Activated T-helper 2 cell treated with anti-CD3 and anti-CD28 coated beads, Interferon-gamma antibody, Interleukin-2, Interleukin-4, amounts not matched to agents 10 μg/mL and 5 μg/mL and 100 μg/mL, durations not matched to agents 14 hours and 24 hours and 36 hours (primary cell): ENCODE measurements at regions not wholly inside any gene's neighbourhood (a gene's known extent, or its start where the extent isn't known, plus 50 kb on each side); places are given as distances from the start of the nearest gene placed in this dataset.

Experiments
- DNase-seq: peaks from one replicate; pipeline ENCODE4 v3.0.0; 2021; ENCODE audit warnings: low spot score
- H3K27ac Mint-ChIP-seq: one replicate; pipeline ENCODE4 v1.8.0; 2021; ENCODE audit warnings: mixed read lengths
- H3K27me3 Mint-ChIP-seq: one replicate; pipeline ENCODE4 v1.8.0; 2021; ENCODE audit warnings: low read depth, mixed read lengths
- H3K36me3 Mint-ChIP-seq: one replicate; pipeline ENCODE4 v1.8.0; 2021; ENCODE audit warnings: low read depth, mixed read lengths
- H3K4me1 Mint-ChIP-seq: one replicate; pipeline ENCODE4 v1.8.0; 2021; ENCODE audit warnings: low read depth, mixed read lengths
- H3K4me3 Mint-ChIP-seq: one replicate; pipeline ENCODE4 v1.8.0; 2021; ENCODE audit warnings: low read depth, mild to moderate bottlenecking, moderate library complexity, mixed read lengths
- H3K9me3 Mint-ChIP-seq: one replicate; pipeline ENCODE4 v1.8.0; 2021; ENCODE audit warnings: mixed read lengths
- intact Hi-C: fragments of 100-400 bp; cut with micrococcal nuclease; formaldehyde crosslinking; loops from one replicate; pipeline ENCODE4 v1.15.1; 2023

DNA sequence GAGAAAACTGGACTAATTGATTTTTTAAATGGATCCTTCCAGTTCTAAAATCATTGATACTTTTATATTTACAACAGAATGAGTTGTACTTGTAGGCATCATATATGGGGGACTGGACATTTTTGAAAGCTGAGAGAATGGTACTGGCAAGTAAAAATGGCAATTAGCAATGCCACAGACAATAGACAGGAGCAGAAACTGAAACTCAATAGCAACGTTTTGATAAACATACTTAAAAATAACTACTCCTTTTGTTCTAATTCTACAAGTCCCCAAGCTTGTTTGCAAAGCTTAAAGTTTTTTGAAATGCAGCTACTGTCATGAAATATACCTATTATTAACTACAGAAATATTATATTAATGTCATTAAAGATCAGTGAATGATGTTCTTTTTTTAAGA, 52.8 kb upstream of the FBXL7 start:
- H3K27ac Mint-ChIP-seq, result no peak overlapping the region
- no peaks in the 10 kb centered on the region for H3K36me3 Mint-ChIP-seq
- no peak overlapping the region for H3K4me3 Mint-ChIP-seq
- no peaks in the 10 kb centered on the region for H3K4me1 Mint-ChIP-seq
- peaks cover 25% of the 10 kb centered on the region for H3K9me3 Mint-ChIP-seq
- DNase-seq, result no peak
- intact Hi-C loops, result no loop called here
- H3K27me3 Mint-ChIP-seq, result no peaks in the 10 kb centered on the region

DNA sequence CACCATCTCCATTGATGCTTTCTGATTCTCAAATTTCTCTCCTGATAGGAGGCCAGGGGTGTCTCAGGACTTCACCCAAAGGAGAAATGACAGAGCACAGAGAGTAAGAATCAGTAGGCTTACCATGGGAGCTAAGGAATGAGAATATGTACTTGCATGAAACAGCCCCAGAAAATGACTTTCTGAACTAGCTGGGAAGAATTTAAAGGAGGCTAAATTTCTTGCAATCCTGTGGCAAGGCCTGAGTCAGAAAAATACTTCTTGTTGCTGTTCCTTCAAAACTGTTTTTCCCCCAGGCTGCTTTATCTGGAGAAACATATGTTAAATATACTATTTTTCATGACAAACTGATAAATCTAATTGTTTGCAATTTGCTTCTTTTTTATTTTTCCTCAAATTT, 53.4 kb upstream of the FBXL7 start:
- H3K4me3 Mint-ChIP-seq, result no peak overlapping the region
- H3K27me3 Mint-ChIP-seq, result no peaks in the 10 kb centered on the region
- H3K36me3 Mint-ChIP-seq, result no peaks in the 10 kb centered on the region
- H3K9me3 Mint-ChIP-seq, result peaks cover 25% of the 10 kb centered on the region
- no peak overlapping the region for H3K27ac Mint-ChIP-seq
- DNase-seq, result no peak
- no peaks in the 10 kb centered on the region for H3K4me1 Mint-ChIP-seq
- intact Hi-C loops, result no loop called here

DNA sequence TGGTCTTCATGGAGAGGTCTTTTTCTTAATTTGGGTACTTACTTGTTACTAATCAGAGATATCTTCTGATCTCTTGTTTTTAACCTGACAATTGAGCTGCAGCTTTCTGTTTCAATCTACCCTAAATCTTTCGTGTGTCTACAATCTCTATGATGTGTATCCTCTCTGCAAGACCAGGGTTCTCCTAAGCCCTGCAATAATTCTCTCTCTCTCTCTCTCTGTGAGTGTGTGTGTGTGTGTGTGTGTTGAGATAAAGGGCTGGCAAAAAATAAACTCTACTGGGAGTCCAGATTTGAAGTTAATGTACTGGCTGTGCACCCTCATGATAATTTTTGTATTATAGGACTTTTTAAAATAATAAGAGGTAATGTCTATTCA, 57.8 kb upstream of the FBXL7 start:
- H3K9me3 Mint-ChIP-seq, result peaks cover 31% of the 10 kb centered on the region
- H3K36me3 Mint-ChIP-seq, result no peaks in the 10 kb centered on the region
- H3K27me3 Mint-ChIP-seq, result no peaks in the 10 kb centered on the region
- H3K4me1 Mint-ChIP-seq, result no peaks in the 10 kb centered on the region
- intact Hi-C loops, result no loop called here
- no peak for DNase-seq
- no peak overlapping the region for H3K27ac Mint-ChIP-seq
- H3K4me3 Mint-ChIP-seq, result no peak overlapping the region

DNA sequence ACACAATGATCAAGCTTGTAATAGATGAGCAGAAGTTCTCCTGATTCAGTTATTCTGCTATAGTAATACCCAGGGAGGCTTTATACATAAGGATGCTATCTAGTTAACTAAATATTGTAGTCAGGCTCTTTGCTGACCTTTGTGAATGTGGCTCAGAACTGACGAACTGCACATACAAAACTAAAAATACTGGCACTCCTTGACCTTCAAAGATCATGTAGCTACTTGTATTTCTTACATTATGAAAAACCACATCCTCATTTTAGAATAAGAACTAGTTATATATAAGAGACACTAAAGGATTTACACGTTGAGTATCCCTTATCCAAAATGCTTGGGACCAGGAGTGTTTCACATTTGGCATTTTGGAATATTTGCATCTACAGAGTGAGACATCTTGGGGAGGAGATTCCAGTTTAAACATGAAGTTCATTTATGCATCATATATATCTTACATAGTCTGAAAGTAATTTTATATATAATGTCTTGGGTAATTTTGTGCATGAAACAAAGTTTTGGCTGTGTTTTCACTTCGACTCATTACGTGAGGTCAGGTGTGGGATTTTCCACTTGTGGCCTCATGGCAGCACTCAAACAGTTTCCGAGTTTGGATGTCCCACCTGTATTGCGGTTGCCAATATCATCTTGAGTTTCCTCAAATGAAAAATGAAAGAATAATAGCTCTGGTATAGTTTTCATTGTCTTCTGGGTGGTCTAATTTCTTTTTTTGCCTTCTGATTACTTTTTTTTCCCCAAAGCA, 58.4 kb upstream of the FBXL7 start:
- Mint-ChIP-seq H3K36me3 (no peaks in the 10 kb centered on the region), H3K4me3 (no peak overlapping the region), H3K4me1 (no peaks in the 10 kb centered on the region), H3K27me3 (no peaks in the 10 kb centered on the region), H3K27ac (no peak overlapping the region), H3K9me3 (peaks cover 31% of the 10 kb centered on the region)
- DNase-seq, result no peak
- intact Hi-C loops, result no loop called here

DNA sequence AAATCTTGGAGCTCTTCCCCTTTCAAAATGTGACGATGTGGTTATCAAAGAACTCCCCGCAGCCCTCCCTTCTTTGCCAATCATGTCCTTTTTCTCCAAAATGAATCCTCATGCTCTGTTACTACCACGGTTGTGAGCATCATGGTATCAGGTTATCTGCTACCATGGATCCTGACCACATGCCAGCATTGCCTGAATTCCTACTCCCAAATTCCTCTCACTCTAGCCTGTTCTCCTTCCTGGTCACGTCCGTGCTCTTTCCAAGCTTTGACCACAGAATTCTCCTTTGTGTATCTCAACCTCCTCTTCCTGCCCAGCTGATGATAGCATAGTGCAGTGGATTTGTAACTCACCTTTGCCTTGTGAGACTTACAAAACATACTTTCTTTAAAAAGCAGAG, 59.5 kb upstream of the FBXL7 start:
- no peaks in the 10 kb centered on the region for H3K27me3 Mint-ChIP-seq
- H3K9me3 Mint-ChIP-seq, result peaks cover 31% of the 10 kb centered on the region
- no peak overlapping the region for H3K4me3 Mint-ChIP-seq
- H3K4me1 Mint-ChIP-seq, result no peaks in the 10 kb centered on the region
- H3K36me3 Mint-ChIP-seq, result no peaks in the 10 kb centered on the region
- no peak overlapping the region for H3K27ac Mint-ChIP-seq
- intact Hi-C loops, result no loop called here
- DNase-seq, result no peak

DNA sequence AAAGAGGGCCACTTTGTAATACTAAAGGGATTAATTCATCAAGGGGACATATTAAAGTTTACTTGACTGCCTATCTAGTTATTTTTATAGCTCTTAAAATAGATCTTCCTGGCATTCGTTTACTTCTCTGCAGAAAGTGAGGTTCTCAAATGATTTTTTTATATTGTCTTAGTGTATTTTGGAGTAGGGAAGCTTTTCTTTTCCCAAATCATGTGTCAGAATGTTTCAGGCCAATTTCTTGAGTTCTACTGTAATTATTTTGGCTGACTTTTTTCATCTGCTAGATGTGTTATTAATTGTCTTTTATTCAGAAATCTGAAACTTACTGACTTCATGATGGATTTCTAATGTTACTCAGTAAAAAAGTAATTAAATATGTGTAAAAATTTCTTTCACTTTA, 60.2 kb upstream of the FBXL7 start:
- Mint-ChIP-seq H3K27ac (no peak overlapping the region), H3K4me1 (no peaks in the 10 kb centered on the region), H3K27me3 (no peaks in the 10 kb centered on the region), H3K9me3 (peaks cover 31% of the 10 kb centered on the region), H3K4me3 (no peak overlapping the region), H3K36me3 (no peaks in the 10 kb centered on the region)
- intact Hi-C loops, result no loop called here
- no peak for DNase-seq

DNA sequence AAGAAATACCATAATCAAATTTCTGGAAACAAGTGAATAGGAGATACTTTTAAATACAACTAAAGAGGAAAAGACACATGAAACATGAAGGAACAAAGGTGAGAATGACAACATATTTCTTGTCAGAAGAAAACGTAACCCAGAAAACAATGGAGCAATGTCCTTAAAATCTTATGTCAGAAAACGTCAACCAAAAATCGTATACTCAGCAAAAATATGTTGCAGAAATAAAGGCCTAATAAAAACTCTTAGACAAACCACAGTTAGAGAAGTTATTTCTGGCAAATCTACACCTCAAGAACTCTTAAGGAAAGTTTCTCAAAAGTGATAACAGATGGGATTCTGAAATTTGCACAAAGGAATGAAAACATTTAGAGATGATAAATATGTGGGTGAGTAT, 66.3 kb upstream of the FBXL7 start:
- no peak for DNase-seq
- no peak overlapping the region for H3K4me3 Mint-ChIP-seq
- H3K27me3 Mint-ChIP-seq, result no peaks in the 10 kb centered on the region
- peaks cover 10% of the 10 kb centered on the region for H3K9me3 Mint-ChIP-seq
- intact Hi-C loops, result no loop called here
- no peaks in the 10 kb centered on the region for H3K36me3 Mint-ChIP-seq
- no peaks in the 10 kb centered on the region for H3K4me1 Mint-ChIP-seq
- H3K27ac Mint-ChIP-seq, result no peak overlapping the region

DNA sequence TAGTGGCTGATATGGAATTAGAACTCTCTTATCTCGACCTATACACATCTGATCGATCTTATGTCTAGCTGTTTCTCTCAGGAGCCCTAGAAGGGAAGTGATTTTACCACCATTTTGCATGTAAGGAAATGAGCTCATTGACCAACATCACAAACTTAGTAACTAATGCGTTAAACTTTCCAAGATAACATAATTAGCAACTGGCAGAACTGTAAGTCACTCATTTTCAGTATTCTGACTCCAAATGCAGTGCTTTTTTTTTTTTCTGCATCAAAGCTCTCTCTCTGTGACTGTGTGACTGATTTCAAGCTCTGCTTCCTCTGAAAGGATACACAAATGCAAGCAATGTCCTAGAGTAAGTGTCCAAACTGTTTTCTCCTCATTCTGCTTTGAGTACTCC, 68.1 kb upstream of the FBXL7 start:
- intact Hi-C loops, result no loop called here
- H3K4me3 Mint-ChIP-seq, result no peak overlapping the region
- DNase-seq, result no peak
- H3K36me3 Mint-ChIP-seq, result no peaks in the 10 kb centered on the region
- H3K9me3 Mint-ChIP-seq, result peaks cover 3% of the 10 kb centered on the region
- H3K27me3 Mint-ChIP-seq, result no peaks in the 10 kb centered on the region
- no peak overlapping the region for H3K27ac Mint-ChIP-seq
- no peaks in the 10 kb centered on the region for H3K4me1 Mint-ChIP-seq

DNA sequence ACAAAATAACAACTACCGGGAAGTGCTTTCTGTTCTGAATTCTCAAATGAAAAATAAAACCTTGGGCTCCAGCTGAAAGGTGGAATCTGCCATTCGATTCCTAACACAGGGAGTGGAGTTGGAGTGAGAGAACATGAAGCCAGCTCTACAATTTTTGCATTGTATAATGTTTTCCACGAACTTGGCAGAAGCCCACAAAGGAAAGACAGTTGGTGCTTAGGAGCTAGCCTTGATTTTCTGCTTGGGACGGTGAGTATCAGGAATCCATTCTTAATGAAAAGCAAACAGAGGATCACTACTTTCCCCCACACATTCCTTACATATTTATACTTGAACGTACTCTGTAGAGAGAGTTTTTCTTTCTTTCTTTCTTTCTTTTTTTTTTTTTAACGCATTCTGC, 74.2 kb upstream of the FBXL7 start:
- no peaks in the 10 kb centered on the region for H3K36me3 Mint-ChIP-seq
- no peaks in the 10 kb centered on the region for H3K4me1 Mint-ChIP-seq
- no peaks in the 10 kb centered on the region for H3K27me3 Mint-ChIP-seq
- H3K27ac Mint-ChIP-seq, result no peak overlapping the region
- H3K9me3 Mint-ChIP-seq, result peaks cover 17% of the 10 kb centered on the region
- H3K4me3 Mint-ChIP-seq, result no peak overlapping the region
- DNase-seq, result no peak
- intact Hi-C loops, result no loop called here

DNA sequence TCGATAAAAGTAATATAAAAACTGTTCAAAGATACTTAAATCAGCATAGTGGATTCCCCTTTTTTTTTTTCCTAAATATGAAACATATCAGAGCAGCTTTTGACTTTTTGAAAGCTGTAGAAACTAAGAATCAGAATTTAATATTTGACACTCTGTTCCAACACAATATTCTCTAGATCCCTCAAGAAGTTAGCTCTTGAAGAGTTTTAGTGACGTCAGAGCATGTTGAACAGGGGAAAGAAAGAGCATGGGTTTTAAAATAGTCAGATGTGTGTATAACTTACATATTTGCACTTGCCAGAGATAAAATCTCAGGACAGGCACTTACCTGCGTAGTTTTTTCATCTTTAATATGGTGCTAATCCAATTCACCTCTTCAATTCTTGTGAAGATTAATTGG, 75.2 kb upstream of the FBXL7 start:
- Mint-ChIP-seq H3K27ac (no peak overlapping the region), H3K9me3 (peaks cover 19% of the 10 kb centered on the region), H3K36me3 (no peaks in the 10 kb centered on the region), H3K4me3 (no peak overlapping the region), H3K4me1 (no peaks in the 10 kb centered on the region), H3K27me3 (no peaks in the 10 kb centered on the region)
- DNase-seq, result no peak
- intact Hi-C loops, result no loop called here

DNA sequence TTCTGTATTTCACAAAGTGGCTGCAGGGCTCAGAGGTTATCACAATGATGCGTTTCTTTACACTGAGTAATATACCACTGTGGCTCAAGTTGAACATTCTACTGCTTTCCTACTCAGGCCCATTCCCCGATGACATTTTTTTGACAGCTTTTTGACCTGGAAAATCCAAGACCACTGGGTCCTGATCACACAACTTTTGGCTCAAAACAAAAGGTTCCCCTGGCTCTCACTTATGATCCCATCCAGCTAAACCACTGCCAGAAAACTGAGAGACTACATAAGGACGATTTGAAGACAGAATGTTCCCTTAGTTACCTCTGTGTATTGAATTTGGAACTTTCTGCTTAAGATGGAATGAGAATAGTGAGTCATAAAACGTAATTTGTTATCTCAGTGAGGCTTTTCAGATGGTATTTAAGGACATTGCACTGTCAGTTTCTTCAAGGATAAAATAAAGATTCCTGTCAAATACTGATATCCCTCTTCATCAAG, 78.0 kb upstream of the FBXL7 start:
- Mint-ChIP-seq H3K27me3 (no peaks in the 10 kb centered on the region), H3K4me3 (no peak overlapping the region), H3K27ac (no peak overlapping the region), H3K4me1 (no peaks in the 10 kb centered on the region), H3K9me3 (peaks cover 36% of the 10 kb centered on the region), H3K36me3 (no peaks in the 10 kb centered on the region)
- intact Hi-C loops, result no loop called here
- no peak for DNase-seq

DNA sequence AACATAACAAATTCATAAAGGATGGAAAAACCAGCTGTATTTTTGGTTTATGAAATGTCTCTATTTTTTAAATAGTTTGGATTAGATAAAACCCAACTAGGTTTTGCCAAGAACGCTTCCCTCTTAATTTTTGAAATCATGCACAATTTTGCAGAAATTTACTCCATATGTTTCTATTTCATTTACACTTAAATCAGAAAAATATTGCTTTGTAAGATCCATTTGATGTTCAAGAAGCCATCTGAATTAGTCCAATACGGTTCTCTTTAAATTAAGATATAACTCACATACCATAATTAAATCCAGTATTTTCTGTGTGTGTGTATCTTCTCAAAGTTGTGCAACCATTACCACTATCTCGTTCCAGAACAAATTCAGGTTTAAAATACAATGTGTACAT, 78.6 kb upstream of the FBXL7 start:
- Mint-ChIP-seq H3K4me3 (no peak overlapping the region), H3K27me3 (no peaks in the 10 kb centered on the region), H3K36me3 (no peaks in the 10 kb centered on the region), H3K27ac (no peak overlapping the region), H3K4me1 (no peaks in the 10 kb centered on the region), H3K9me3 (peaks cover 40% of the 10 kb centered on the region)
- no peak for DNase-seq
- intact Hi-C loops, result no loop called here

DNA sequence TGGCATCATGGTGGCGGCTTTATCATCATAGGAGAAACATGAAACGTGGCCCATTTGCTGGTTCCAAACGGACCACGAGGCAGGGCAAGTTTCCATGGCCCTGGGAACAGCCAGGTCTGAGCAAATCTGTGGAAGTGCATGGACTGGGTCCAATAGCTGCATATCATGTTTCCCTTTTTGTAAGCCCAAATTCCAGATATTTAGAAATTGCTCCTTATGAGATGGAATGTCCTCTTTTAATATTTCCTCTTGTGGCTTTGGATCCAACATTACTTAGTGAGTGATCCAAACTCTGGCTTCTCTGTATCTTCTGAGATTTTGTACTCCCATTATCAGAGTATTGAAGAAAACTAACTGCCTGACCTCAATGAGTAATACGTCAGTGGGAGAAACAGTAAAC, 79.8 kb upstream of the FBXL7 start:
- Mint-ChIP-seq H3K27ac (no peak overlapping the region), H3K36me3 (no peaks in the 10 kb centered on the region), H3K4me3 (no peak overlapping the region), H3K4me1 (no peaks in the 10 kb centered on the region), H3K27me3 (no peaks in the 10 kb centered on the region), H3K9me3 (peaks cover 38% of the 10 kb centered on the region)
- DNase-seq, result no peak
- intact Hi-C loops, result no loop called here

DNA sequence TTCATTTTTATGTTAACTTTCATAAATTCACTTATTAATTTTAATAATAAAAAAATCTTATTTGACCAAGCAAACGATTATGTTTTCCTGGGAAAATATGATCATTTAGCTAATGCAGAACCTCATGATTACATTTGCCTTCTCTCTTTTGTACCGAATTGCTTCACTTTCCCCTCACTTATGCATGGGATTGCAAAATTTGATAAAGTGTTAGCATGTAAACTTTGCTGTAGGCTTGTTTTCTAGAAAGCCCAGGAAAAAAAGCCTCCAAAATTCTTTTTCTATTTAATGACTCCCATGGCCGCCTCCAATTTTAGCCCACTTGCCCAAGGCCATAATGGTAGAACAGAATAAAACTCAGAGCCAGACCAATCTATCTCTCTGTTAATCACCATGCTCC, 82.8 kb upstream of the FBXL7 start:
- no peaks in the 10 kb centered on the region for H3K4me1 Mint-ChIP-seq
- no peaks in the 10 kb centered on the region for H3K36me3 Mint-ChIP-seq
- no peak overlapping the region for H3K27ac Mint-ChIP-seq
- intact Hi-C loops, result no loop called here
- no peaks in the 10 kb centered on the region for H3K27me3 Mint-ChIP-seq
- H3K9me3 Mint-ChIP-seq, result peaks cover 58% of the 10 kb centered on the region
- no peak for DNase-seq
- no peak overlapping the region for H3K4me3 Mint-ChIP-seq
